Ramos (cell line): ENCODE measurements at regions not wholly inside any gene's neighbourhood (a gene's known extent, or its start where the extent isn't known, plus 50 kb on each side); places are given as distances from the start of the nearest gene placed in this dataset.

ENCODE experiments used
- in situ Hi-C: fragments of 300-500 bp; cut with MboI; formaldehyde crosslinking; loops from one replicate; pipeline ENCODE4 v1.14.3; 2022; ENCODE audit warnings: low sequenced_read_pairs; ENCODE audit not compliant: unreplicated experiment

DNA sequence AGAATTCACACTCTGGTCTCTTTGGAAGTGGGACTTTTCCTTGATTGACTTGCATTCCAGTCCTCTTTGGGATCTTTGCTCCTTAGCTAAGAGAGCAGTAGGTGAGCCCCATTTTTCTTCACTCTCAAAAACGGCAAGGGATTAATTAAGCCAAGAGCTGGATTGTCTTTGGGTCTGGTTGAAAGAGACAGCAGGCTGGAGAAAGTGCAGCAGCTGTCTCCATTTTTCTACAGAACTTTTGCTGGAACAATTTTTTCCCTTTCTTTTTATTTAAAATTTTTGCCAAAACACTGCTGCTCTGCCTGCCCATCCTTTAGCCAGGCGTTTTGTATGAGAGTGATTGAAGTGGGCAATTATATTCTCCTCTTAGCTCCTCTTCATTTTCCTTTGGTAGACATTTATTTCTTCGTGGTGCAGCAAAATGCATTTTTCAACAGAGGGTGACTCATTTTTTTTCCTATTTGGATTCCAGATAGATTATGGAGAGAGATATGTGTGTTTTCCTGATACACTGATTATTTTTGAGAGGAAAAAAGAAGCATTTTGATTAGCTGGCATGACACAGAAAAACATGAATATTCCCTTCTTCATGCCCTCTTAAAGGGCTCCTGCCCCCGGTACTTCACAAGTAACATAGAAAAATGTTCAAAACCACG is 371.2 kb upstream of the NBEA start:
- in situ Hi-C loops: no loop called here

DNA sequence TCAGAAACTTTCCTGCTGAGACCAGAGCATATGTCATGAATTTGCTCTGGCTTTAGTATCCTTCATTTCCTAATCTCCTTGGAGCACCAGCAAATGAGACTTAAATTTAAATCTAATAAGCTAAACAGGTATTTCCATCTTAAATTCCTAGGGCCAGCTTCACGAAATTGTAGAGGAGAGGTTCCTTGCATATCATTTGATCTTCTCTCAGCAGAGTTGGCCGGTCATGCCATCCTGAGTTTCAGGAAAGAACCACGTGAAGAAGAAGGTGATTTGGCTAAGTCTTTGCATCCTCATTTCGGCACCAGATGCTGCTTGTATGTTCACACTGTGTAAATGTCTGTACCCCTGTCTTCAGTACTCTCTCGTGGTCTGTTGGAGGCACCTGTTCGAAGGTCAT is 370.4 kb upstream of the NBEA start:
- in situ Hi-C loops: no loop called here

DNA sequence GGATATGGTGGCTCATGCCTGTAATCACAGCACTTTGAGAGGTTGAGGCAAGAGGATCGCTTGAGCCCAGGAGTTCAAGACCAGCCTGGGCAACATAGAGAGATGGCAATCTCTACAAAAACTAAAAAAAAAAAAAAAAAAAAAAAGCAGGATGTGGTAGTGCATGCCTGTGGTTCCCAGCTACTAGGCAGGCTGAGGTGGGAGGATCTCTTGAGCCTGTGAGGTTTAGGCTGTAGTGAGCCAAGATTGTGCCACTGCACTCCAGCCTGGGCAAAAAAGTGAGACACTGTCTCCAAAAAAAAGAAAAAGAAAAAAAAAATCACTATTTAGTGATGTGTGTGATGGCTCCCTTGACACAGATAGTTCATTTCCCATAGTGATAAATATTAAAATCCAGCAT is 365.0 kb upstream of the NBEA start:
- in situ Hi-C loops: no loop called here

DNA sequence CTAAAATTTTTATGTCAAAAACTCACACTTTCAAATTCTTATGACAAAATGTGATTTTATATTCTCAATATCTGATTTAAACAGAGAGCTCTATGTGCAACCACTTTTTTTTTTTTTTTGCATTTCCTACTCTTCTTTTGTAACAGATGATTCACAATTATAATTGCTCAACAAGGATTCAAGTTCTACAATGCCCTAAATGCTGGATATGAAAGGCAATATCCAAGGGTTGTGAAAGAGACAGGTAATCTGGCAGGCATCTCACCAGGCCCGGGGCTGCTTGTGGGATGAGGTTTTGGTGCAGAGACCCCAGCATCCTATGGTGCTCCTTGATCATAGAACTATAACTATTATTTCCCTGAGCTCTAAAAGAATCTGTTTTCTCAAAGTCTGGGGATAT is 363.6 kb upstream of the NBEA start:
- in situ Hi-C loops: no loop called here

DNA sequence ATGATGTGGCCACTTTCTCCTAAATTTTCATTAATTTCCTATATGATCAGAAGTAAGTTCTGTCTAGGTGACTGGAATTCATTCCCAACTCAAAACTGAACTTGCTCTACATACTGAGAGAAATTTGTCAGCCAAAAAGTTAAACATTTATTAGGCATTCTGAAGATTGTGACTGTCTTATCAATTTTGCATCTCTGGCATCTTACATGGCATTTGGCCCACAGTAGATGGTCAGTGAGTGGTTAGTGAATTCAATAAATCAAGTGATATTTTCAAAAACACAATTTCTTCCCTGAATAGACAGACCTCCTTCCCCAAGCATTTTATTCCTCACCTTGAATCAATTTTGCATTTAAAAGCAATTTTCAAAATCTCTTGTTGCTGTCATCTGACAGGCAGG is 363.2 kb upstream of the NBEA start:
- in situ Hi-C loops: no loop called here

DNA sequence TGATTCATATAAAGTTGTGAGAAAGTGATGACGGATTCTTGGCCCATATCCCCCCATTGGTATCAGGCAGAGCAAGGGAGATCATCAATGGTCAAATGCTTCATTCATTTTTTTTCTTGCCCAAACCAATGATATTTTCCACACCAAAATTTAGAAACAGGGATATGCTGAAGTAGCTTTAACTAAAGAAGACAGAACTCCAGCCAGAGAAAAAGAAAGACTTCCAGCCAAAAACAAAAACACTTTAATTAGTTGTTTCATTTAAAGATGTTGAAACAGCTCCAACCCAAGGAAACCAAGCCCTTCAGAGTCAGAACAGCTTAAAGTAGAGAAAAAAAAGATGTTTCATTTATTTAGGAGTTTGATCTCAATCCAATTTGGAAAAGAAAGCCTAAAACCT is 358.9 kb upstream of the NBEA start:
- in situ Hi-C loops: no loop called here

DNA sequence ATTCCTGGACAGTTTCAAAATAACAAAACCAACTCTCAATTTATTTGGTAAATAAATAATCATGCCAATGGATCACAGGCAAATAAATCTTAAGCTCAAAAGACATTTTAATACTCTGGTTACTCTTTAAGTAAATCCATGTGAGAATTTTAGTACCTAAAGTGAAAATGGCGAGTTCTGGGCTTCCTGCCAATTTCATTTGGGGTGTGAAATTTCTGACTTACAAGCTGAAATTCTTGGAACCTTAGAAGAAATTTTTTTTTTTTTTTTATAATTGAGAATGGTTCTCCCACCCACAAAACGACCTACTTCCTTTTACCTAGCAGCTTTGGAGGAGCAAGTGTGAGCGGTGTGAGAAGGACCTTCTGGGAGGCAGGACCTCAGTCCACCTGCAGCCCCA is 354.5 kb upstream of the NBEA start:
- in situ Hi-C loops: no loop called here

DNA sequence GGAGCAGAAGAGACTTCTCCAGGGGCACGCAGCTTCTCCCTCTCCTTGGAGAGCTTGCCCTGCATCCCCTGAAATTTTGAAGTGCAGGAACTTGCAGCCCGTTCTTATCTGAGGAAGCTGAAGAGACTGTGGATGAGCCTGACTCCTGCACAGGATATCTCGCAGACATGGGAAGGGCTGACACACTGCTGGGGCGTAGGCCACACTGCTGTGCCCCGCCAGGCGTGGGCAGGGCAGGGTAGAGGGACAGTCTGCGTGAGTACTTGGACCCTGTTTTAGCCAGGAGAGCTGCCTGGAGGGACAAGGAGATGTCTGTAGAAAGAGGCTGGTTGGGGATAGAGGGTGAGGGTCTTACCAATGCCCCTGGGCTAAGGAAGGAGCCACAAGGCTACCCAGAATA is 353.7 kb upstream of the NBEA start:
- in situ Hi-C loops: no loop called here

DNA sequence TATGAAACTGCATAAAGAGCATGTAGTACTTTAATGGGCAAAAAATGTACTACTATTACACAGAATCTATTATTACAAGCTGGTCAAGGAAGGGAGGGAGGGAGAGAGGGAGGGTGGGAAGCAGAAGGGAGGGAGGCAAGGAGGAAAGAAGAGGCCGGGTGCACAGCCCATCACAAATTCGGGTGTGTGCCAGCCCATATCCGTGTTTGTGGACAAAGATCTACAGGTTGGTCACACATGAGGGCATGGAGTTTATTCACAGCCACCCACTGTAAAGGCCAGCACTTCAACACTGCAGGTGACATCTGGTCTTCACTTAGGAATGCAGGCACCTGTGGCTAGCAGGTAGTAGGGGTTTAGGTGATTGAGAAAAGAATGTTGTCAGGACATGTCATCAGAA is 352.5 kb upstream of the NBEA start:
- in situ Hi-C loops: no loop called here

DNA sequence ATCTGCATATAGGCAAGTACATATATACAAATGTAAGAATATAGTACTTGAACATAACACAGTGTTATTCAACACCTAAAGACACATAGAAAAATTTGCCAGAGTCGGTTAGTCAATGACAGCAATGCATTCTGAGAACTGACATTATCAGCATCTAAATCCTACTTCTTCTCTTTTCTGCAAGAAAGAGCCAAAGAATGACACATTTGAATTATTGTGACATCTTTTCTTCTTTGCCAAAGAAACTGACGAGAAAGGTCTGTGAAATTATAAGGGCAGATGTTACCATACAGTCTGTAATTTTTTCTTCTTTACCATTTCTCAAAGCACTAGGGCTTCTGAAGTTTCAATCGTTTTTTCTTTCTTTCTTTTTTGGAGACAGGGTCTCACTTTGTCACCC is 350.9 kb upstream of the NBEA start:
- in situ Hi-C loops: no loop called here

DNA sequence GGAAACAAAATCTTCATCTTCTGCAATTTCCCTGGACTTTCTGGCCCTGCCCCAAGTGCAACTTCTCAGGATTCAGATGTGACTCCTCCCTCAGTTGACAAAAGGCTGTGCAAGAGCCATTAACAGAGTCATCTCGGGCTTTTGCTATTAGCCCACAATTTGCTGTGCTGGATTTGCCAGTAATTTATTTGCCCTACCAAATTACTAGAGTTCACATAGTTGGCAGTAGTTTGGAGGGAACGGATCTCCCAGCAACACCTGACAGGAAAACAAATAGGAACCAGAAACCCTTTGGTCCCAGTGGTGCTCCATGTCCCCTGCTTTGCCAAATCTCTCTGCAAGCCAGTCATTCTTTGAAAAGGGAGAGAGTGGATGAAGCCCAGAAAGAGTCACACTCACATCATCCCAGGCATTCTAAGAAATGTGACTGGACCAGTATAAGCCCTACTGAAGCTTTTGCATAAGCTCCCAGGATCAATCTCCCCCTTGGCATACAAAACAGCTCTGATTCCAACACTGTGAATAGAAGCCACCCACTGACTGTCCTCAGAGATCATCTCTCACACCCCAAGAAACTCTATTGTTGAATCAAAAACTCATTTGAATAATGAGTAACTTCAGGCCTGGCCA is 350.1 kb upstream of the NBEA start:
- in situ Hi-C loops: no loop called here

DNA sequence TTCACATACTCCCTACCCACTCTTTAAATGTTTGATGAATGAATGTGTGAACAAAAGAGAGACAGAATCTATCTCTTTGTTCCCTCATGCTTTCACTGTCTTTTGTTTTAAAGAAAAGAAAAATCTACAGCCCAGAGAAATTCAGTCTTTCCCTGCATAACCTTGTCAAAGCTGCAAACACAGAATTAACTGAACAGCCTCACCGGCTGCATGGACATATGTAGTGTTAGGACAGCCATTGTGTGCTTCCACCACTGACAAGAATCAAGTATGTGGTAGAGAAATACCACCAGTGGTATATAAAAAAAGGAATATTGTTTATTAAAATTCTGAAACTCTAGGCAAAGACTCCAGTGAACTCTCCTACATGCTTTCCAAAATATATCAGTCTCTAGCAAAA is 348.4 kb upstream of the NBEA start:
- in situ Hi-C loops: no loop called here

DNA sequence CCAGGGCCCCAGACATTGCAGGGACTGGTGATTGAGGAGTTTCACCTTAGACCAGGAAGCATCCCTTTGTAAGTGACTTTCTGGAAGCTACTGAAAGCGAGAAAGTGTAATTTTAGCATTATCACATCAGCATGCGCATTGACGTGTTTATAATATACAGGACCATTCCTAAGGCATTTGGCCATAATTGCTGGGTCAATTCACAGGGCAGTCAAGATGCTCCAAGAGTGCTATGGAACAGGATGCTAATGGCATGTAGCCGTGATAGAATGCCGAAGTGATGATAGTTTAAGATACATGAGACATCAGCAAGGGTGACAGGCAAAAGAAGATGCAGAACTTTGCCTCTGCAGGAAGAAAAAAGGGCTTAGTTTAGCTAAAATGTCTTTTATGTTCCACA is 347.6 kb upstream of the NBEA start:
- in situ Hi-C loops: no loop called here

DNA sequence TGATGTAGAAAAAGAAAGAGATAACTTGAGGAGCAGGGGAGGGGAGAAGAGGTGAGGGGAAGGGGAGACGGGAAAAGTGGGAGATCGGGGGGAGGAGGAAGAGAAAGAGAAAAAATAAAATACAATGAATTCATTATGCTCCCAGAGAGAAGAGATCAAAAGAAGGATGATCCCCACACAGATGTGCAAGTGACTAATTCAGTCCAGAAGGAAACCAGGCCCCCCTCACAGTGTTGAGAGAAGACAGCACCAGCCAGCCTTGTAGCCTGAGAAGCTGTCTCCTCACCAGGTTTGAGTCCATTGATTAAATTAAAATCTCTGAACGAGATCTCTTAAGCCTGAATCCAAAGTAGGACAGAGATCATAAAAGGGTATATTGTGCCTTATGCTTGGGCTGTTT is 333.7 kb upstream of the NBEA start:
- in situ Hi-C loops: no loop called here

DNA sequence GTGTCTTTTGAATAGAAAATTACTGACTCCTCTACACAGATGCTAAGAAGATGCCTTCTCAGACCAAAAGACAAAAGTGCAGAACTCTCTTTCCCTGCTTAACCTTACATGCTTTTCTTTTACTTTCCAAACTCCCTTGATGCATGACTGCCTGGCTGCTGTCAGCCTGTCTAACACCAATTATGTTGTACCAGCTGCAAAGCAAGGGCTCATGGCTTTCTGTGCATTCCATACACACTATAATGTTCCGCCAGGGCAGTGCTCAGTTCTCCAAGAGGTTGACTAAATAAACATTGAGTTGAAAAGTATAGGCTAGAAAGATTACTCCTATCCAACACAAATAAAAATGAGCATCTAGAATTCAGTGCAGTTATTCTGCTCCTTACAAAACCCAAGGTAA is 330.4 kb upstream of the NBEA start:
- in situ Hi-C loops: no loop called here

DNA sequence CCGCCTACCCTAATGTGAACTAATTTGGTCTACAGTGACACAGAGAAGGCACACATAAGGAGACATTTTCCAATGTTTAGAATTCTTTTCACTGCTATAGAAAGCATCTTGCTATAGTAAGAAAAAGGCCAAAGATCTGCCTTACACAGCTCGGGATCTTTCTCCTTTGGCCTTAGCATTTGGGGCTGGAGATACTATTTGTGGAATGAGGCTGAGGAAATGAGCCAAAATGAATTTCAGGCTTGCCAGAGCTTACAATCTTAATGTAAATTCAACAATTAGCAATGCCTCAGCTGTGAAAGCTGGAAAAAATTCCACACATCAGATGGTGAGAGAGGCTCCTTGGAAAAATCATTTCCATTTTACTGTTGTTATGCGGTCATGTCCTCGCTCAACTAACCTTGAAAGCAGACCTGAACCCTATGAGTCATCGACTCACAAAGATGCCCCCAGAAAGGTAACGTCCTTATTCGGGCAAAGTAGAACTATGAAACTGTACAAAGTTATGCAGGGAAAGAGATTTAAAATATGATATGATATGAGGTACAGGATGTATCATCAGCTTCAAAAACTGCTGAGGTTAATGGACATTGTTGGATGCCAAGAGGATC is 324.5 kb upstream of the NBEA start:
- in situ Hi-C loops: no loop called here

DNA sequence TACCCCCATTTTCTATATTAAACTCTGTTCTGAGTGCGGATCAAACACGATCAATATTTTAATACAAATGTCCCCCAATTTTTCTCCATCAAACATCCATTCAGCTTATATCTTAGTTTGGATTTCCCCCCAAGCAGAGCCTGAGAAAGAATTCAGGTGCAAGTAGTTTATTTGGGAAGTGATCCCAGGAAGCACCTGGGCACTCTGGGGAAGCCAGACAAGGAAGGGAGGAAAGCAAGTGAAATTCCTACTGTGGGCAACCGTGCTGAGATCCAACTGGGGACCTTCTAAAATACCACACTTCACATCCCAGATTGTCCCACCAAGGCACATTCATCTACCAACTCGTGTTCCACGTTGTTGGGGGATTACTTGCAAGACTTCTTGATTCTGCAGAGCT is 323.4 kb upstream of the NBEA start:
- in situ Hi-C loops: no loop called here

DNA sequence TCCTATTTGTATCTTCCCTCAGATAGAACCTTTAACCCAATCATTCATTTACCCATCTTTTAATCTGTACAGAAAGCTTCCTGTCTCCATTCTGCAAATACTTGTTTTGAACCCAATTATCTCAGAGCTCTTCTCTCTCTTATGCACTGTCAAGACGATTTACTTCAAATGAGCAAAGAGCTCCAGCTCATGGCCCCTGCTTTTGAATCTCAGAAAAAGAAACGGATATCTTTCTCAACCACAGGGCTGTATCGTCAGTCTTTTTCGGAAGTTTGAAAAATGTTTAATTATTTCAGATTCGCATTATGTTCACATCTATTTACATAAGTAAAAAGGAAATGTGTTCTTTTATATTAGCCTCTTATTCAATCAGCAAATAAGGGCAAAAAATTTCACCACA is 322.7 kb upstream of the NBEA start:
- in situ Hi-C loops: no loop called here

DNA sequence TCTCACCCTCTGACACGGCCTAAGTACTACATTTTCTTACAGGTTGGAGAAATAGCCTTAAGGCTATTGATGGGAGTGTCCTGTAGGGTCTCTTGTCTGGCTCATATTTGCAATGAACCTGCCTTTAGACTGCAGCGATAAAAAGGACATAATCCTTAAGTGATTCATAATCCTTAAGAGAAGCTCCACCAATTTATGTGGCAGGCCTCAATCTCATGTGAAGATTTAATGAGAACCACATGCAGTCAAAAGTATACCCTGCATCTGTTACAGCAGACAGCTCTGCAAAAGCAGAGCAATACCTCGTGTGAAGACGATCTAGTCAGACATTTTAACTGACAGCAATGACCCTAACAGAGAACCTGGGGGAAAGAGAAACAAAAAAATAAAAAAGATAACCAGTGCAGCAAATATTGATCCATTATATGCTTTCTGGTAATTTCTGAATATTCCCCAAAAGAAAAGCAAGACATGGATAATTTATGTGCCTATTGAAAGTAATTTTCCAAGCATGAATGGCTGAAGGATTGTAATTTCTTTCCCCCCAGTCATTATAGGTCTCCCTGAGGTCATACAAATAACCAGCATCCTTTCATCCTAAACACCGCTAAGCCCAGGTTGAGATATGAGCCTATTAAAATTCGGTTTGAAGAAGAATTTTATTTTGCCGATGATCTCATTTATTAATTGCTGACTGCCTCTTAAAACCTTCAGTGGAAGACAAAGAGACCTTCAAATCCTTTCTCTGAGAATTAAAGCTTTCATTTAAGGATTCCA is 321.8 kb upstream of the NBEA start:
- in situ Hi-C loops: no loop called here

DNA sequence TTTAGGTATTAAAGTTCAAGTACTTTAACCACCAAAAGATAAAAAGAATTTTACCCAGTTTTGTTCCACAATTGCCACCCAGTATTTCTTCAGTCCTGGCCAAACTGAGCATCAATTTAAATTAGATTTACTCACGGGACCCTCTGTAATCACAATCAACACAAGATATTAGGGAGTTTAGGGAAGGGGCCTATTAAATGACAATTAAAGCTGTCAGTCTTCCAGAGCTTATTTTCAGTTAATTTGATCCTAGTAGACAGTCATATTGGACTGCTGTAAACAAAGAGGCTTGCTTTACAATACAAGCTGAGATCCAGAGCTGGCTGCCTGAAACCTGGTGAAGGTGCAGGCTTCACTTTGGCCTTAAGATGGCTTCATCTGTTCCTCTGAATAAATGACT is 321.2 kb upstream of the NBEA start:
- in situ Hi-C loops: no loop called here

DNA sequence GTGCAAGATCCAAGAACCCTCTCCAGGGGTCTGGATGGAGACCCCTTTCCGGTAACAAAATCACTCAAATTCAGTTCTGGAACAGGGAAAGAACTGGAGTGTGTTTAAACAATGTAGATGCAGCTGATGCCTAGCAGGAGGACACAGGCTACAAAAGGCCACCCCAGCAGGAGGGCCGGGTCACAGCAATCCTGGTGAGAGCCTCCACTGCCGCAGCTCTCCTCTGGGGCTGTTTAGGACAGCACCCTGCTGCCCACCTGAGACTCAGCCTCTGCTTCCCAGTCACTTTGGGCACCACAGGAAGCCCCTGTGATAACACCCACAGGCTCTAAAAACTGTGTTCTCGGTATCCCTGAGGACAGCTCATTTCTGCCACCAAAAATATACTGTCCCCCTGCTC is 318.7 kb upstream of the NBEA start:
- in situ Hi-C loops: no loop called here
